ENCODE measurements at regions not wholly inside any gene's neighbourhood (a gene's known extent, or its start where the extent isn't known, plus 50 kb on each side); places are given as distances from the start of the nearest gene placed in this dataset.

- no peaks in the 10 kb centered on the region for H3K4me1 ChIP-seq (ENCODE audit: insufficient read depth)
- DNase-seq (ENCODE audit: low spot score) (no peak), ATAC-seq (no peak)
- Mint-ChIP-seq H3K27ac (no peak overlapping the region), H3K4me3 (no peak overlapping the region), H3K9me3 (no peaks in the 10 kb centered on the region), H3K27me3 (ENCODE audit: insufficient read depth, low read depth, poor library complexity) (no peaks in the 10 kb centered on the region), H3K36me3 (ENCODE audit: low read depth) (no peaks in the 10 kb centered on the region), H3K4me1 (peaks cover 5% of the 10 kb centered on the region; the same call in 2 of the 3 replicates)
- peaks cover 8% of the 10 kb centered on the region for H3K9me2 ChIP-seq (ENCODE audit: insufficient read depth)
- no peak overlapping the region for H2AFZ ChIP-seq
- H3K27ac ChIP-seq (ENCODE audit: low read depth): no peak overlapping the region
- H4K20me1 ChIP-seq (replicated peaks; ENCODE audit: insufficient read depth): no peaks in the 10 kb centered on the region
- no peak for TF ChIP-seq CTCF (conservative IDR thresholded peaks at IDR 0.05; ENCODE audit: low read depth in 2 of 2)
- no peak for TF ChIP-seq POLR2AphosphoS5 (IDR thresholded peaks at IDR 0.05; ENCODE audit: low read depth)
- no peak for TF ChIP-seq STAT1 (IDR thresholded peaks at IDR 0.05; ENCODE audit: unreplicated experiment)
- no peak for TF ChIP-seq REST (IDR thresholded peaks at IDR 0.05; ENCODE audit: unreplicated experiment)
- TF ChIP-seq EZH2 (IDR thresholded peaks at IDR 0.05; ENCODE audit: low read depth, unreplicated experiment): no peak
- no peak for TF ChIP-seq ZNF462 (CRISPR knock-in tag; IDR thresholded peaks at IDR 0.05)
- no peak for TF ChIP-seq NANOG (IDR thresholded peaks at IDR 0.05; ENCODE audit: borderline replicate concordance)
- no peak overlapping the region for H3K4me3 ChIP-seq
- no peaks in the 10 kb centered on the region for H3F3A ChIP-seq (replicated peaks; ENCODE audit: low read depth)
- no peaks in the 10 kb centered on the region for H3K27me3 ChIP-seq (ENCODE audit: insufficient read depth)
- H3K36me3 ChIP-seq (ENCODE audit: insufficient read depth): no peaks in the 10 kb centered on the region
- no peak overlapping the region for H3K4me2 ChIP-seq
- no peaks in the 10 kb centered on the region for H3K79me2 ChIP-seq (replicated peaks; ENCODE audit: insufficient read depth)
Observed at GRCh38 chr5:4911646-4912403, 228.3 kb upstream of the ADAMTS16 start.

Measured in GM23338 (cell line).